HG03571 (cell line): ENCODE measurements at regions not wholly inside any gene's neighbourhood (a gene's known extent, or its start where the extent isn't known, plus 50 kb on each side); places are given as distances from the start of the nearest gene placed in this dataset.

Source experiments
- ATAC-seq: cut with Tn5 transposase; IDR thresholded peaks from one replicate; pipeline ENCODE4 v1.9.1; 2021; ENCODE audit not compliant: unreplicated experiment

DNA sequence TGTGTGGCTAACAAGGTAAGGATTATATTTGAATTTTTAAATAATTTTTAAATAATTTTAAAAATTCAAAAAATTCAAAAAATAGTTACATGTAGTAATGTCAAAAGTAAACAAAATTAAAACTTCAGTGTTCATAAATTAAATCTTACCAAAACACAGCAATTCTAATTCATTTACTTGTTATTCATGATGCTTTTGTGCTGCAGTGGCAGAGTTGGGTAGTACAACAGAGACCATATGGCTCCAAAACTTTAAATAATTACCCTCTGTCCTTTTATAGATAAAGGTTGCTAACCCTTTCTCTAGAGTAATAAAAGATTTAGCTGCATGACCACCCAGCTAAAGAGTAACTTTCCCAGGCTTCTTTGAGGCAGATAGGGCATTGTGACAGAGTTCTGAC, 1355.6 kb downstream of the FSTL5 start:
- ATAC-seq: no peak

DNA sequence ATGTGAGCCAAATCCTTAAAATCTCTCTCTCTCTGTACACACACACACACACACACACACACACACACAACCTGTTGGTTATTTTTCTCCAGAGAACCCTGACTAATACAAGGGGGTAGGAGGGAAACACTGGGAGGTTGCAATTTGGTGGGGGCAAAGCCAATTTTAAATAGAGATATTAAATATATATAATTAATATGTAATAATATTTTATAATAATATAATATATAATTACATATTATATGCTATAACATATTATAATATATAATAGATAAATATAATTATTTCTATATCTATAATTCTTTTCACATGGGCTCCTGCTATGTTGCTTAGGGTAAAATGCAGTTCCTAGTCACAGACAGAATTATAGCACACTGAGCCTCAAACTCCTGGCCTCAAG, 1354.2 kb downstream of the FSTL5 start:
- ATAC-seq: no peak

DNA sequence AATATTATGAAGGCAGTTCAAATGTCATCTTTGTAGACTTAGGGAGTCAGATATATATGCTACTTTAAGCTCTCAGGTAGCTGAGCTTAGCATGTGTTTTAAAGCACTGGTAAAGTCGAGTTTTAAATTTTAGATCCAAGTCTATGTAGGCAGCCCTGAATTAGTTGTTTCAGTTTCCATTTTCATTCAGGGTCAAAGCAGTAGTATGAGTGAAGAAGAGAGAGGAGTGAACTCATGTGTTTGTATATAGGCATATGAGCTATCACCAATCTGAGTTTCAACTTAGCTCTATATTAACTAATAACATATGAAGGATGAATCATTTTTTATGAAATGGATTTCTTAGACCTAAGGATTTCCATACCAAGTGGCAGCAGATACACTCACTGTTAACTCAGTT, 1353.4 kb downstream of the FSTL5 start:
- no peak for ATAC-seq

DNA sequence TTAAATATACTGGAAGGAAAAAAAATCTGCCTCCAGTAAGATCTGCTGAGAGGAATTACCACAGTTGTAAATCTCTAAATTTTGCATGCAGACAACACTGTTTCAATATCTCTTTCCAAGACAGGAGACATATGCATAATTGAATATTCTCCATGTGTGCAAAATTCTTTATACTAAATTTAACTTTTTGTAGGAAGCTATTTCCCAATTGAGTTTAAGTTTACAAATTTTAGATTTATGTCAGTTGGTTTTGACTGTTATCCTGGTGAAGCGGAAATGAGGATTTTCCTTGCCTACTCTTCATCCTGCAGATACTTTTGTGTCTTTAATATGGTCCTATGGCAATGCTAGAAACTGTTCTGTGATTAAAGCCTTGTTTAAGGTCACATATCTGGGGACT, 1352.9 kb downstream of the FSTL5 start:
- no peak for ATAC-seq

DNA sequence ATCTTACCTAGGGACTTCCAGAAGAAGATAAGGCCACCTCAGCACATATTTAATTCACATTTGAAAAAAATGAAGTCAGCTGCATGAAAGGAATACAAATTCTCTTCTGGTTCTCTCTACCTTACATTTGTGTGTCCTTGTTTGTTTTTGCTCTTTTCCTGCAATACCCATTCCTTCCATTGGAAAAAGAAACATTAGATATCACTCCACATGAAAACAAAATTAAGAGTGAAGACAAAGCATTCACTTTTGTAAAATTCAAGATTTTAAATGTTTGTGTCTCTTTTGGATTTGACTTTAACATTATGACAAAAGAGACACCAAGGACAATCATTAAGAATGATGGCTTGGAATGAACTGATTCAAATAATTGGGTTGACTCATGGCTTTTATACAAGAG, 1351.8 kb downstream of the FSTL5 start:
- ATAC-seq: no peak

DNA sequence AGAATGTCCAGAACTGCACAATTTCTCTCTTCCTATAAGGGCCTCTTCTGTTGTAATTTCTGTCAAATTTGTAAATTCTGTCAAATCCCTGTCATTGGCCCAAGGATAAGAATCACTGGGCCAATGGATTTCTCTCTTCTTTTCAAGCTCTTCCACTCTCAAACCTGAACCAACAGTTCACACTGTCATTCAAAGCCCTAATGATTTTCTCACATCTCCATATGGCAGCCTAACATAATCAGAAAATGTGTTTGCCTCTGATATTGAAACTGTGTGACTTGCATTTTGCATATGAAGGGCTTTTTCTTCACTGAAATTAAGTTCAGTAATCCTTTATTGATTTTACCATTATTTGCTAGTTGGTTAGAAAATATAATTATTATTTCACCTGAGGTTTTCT, 1349.1 kb downstream of the FSTL5 start:
- no peak for ATAC-seq

DNA sequence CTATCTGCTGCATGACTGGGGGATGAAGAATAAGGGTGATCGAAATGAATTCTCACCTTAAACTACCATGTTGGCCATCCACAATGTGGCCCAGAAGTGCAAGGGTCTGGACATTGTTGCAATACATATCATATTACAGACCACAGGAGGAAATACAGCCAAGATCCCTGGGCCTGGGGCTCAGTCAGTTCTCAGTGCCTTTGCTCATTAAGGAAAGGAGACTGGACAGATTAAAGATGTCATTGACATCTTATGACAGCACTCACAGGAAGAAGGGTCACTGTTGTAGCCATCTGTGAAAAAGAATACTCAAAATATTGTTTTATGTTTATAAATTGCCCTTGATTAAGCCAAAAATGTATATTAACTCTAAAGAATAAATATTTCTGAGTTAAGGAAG, 1345.2 kb downstream of the FSTL5 start:
- no peak for ATAC-seq

DNA sequence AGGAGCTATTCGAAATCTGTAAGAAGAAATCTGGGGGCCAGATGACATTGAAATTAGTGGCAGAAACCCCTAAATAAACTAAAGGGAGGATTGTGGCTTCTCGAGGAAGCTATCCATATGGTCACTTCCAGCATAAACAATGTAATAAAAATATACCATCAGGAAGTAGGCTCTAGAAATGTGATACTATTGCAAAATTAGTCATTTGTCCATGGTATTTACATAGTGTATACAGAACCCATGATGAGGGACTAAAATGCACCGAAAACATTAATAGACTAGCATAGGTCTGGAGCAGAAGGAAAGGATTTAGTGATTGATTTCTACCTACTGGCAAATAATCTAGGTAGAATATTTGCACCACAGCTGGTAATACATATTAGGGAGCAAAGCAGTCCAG, 1344.0 kb downstream of the FSTL5 start:
- ATAC-seq: no peak

DNA sequence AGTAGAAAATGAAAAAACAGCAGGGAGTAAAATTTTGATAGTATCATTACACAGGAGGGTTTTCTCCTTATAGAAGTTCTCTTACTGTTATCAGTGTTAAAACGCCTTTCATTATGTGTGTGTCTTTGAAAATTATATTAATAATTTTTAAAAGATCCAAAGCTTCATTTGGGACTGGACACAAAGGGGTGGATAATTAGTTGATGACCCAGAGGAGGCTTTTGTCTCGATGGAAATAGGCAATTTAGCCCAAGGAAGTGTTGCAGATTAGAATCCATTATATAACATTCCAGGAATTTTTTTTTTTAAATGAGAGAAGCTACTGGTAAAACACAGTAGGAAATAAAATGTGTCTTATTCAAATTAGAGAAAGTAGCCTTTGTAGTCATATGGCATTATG, 1339.3 kb downstream of the FSTL5 start:
- ATAC-seq: no peak

DNA sequence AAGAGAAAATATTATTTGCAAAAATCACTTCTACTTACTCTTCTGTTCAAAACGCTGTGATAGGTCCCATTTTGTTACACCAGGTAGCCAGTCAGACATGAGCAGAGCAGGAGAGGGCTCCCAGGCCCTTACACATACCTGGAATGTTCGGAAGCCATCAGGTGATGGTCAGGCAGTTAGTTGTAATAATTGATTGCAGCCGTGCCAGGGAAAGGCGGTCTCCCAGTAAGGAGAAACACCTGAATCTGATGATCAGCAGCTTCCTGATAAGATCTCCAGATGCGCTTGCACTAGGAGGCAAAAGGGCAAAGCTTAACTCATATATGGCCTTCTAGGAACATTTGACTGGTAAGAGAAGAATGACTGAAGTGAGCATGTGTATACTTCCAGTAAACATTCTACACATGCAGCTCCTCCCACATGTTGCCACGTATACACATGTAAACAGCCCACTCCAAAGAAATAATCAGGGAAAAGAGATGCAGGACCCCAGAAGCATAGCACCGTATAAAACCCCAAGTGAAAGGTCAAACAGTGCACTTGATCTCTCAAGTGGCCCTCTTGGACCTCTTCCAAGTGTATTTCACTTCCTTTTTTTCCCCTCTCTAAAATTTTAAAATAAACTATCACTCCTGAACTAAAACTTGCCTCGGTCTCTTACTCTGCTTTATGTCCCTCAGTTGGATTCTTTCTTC, 1338.0 kb downstream of the FSTL5 start:
- ATAC-seq: no peak

DNA sequence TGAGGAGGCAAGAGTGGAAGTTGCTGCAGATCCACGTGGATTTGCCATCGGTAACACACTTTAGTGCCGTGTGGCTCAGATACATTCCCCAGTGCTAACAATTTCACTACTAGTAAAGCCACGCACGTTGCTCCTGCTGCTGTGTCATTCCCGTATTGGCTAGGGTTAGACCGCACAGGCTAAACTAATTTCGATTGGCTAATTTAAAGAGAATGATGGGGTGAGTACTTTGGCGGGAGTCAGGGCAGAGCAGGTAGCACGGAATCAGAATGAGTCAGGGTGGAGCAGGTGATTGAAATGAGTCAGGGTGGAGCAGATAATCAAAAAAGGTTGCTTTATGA, 1337.5 kb downstream of the FSTL5 start:
- no peak for ATAC-seq

DNA sequence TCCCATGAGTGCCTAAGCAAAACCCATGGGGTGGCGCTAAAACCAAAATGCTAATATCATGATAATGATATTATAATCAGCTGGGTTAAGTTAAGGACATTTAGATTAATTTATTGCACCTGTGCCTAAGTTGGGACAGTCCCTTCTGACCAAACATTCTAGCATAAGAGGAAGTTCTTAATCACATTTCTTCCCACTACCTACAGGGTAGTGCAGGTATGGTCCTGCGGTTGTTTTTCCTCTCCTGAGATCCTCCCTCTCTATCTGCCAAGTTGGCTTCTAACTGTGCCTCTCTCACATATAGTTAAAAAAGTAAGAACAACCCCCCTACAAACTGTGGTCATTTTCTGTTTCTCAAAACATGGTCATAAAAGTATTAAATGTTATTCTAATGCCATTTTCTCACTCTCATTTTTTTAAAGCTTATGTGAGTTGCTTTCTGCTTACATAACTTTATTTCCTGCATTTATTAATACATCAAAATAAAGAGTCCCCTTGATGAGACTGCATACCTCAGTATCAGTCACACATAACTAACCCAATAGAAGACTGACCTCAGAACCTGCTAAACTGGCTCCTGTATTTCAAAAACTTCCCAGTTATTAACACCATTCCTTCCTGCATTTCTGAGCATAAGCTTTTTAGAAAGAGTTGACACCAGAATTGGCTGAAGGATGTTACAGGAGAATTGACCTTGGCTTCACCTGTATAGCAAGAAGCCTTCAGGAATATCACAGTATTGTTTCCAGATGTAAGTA, 1332.5 kb downstream of the FSTL5 start:
- ATAC-seq: no peak

DNA sequence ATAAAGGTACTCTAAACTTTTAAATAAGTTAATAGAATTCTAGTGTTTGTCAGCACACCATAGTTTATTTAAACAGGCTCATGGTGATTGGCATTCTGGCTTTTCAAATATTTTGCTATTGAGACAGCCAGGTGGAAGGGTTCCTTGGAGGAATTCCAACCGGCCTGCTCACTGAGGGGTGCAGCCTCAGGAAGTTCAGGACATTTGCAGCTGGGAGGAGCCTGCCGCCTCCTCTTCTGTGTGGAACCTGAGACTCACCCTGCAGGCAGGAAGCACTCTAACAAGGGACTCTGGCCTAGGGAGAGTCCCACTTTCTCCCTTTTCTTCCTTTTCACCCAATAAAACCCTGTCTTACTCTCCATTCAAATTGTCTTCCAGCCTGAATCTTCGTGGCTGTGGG, 1328.0 kb downstream of the FSTL5 start:
- ATAC-seq: no peak

DNA sequence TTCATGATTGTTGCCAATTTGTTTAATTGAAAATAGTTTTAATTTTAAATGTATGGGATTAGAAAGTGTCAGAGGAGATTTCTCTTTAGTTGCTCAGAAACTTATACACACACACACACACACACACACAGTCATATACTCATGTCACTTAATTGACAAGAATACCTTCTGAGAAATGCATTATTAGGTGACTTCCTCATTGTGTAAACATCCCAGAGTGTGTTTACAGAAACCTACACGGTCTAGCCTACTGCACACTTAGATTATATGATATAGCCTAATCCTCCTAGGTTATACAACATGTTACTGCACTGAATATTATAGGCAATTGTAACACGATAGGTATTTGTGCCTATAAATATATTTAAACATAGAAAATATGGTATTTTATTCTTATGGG, 1327.4 kb downstream of the FSTL5 start:
- no peak for ATAC-seq

DNA sequence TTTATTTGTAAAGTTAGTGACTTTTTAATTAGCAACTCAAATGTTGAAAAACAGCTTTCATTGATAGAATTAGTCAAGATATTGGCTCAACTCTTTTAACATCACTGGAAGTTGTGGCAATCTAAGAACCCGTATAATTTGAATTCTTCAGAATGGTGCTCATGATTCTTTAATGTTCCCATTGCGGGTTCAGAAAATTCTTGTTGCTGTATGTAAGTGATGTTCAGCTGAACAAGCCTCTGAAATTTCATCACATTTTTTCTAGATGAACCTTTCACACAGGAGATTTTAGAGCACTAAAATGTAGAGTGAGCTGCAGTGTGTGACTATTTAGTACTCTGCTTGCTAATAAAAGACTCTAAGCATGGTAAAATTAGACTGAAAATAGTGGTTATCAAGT, 1317.7 kb downstream of the FSTL5 start:
- no peak for ATAC-seq

DNA sequence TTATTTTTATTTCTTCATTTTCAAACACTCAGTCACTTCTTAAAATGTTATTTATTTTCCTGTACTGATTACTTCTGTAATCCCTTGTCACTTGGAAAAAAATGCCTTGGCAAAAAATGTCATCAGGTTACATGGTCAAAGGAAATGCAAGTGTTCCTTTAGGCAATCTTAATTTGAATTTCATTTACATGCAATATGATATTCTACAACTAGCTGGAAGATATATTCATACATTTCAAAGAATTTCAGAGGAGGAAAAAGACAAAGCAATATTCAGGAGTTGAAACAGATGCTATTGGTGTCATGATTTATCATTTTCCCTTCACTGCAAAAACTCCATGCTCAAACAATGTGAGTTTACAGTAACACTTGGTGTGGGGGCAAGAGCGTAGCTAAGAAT, 1316.6 kb downstream of the FSTL5 start:
- ATAC-seq: no peak

DNA sequence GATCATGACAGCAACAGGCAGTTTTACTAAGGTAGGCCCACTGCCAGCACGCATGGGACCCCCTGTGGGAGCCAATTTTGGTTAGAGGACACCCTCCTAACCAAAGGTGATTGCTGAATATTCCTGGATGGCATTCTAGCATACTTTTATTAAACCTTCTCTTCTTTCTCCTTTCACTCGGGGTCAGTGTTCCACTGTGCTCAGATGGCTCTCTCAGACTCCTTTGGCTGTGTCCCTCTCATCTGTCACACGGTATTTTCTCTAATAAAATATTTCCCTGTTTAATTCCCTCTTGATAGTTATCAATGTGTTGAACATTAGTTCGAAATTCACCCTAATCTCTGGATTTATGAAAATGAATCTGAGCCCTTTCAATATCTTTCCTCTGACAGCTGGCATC, 1315.3 kb downstream of the FSTL5 start:
- no peak for ATAC-seq

DNA sequence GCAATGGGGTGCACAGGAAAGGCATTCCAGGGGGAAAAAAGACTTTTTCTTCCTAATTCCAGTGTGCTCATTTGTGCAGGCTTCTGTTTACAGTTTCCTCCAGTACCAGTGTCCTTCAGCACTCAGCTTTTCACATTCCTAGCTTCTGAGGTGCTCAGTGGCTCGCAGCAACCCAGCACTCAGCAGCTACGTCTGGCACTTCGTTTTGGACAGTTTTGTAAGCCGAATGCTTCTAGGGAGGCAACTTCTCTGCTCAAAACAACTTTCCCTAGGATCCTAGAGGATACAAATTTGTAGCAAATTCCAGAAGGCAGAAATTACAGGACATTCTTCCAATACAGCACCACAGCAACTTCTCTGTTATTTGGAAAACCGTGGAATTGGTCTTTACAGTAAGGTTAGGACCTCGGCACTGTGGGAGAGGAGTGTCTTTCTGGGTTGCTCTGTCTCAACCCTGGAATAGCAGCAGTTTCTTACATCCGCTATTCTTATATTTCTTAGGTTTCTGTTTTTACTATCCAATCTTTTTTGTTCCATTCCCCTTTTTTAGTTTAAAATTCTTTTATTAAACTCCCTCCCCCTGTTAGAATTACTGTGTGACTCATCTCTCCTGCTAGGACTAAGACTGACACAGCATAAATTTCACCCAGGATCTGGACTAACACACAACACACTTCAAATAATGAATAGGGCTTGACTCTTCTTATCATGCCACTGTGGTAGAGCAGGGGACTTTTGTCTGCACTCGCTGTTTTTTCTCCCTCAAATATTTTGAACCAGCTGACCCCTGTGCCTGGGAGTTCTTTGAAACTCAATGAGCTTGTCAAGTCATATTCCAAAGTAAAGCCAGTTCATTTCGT, 1314.7 kb downstream of the FSTL5 start:
- no peak for ATAC-seq

DNA sequence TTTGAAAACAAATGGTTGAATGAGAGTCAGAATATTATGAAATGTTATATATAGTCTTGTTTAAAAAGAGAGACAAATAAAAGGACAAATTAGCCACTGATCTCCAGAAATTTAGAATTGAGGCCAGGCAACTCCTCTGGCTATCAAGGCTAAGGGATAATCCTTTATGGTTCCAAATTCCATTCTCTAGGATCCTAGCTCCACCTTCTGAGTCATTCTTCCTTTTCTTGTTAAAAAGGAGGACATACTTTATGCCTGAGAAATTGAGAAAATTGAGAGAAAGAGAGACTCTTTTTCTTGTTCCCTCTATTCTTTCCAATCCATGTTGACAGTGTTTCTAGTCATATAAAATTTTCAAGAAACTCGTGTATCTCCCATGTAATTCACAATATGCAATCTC, 1299.5 kb downstream of the FSTL5 start:
- ATAC-seq: no peak

DNA sequence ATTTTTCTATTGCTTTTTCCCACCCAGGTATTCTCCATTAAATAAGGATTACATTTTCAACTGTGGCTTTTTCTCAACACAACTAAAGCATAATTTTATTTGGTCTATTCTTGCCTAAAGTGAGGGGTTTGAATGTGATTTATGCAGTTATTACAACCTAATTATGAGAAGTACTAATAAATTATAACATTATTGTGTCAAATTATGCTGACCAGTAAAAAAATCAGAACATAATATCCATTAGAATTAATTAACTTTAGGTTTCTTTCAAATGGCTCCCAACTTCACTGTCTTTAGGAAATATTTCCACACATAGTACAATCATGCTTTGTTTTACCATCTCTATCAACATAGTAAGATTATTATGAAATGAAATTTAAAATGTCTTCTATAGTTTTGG, 1293.9 kb downstream of the FSTL5 start:
- ATAC-seq: no peak

DNA sequence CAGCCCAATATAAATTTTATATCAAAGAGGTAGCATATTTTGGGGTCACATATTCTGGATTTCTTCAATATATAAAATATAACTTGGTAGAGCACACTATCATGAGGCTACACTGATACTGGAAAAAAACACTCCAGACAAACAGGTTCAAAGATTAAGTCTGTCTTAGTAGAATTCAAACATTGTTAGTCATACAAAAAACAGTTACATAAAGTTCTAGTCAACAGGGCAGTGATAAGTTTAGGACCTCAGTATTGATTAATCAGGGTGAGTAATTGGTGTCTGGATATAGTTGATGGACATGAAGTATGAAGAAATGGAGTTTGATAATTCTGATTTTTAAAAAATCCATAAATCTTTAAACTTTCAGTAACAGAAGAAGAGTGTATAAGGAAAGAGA, 1291.3 kb downstream of the FSTL5 start:
- ATAC-seq: no peak
